GM12878 (cell line): ENCODE measurements at regions not wholly inside any gene's neighbourhood (a gene's known extent, or its start where the extent isn't known, plus 50 kb on each side); places are given as distances from the start of the nearest gene placed in this dataset.

Source experiments
- ATAC-seq: fragments of 200-7000 bp; cut with Tn5 transposase; 3 replicates; pipeline ENCODE4 v1.9.1; 2020; ENCODE audit warnings: mild to moderate bottlenecking, moderate library complexity
- BruUV-seq: library from RNA; stranded (reverse); fragments of 400-500 nt; replicated peaks from 2 replicates; lab custom pipeline; 2021; lab: Mats Ljungman, UMichigan
- CTCF ChIA-PET: fragments of 300-600 bp; sonication (Branson Sonifier 250); formaldehyde crosslinking; extraction: SDS; loops from one replicate; lab custom pipeline; 2021; ENCODE audit warnings: inconsistent platforms; lab: Yijun Ruan, JAX
- POLR2A ChIA-PET: fragments of 350-600 bp; formaldehyde crosslinking; extraction: SDS; loops from one replicate; lab custom pipeline; 2021; ENCODE audit warnings: inconsistent platforms; lab: Charles Lee
- RAD21 ChIA-PET: fragments of 300-600 bp; sonication (Branson Sonifier 250); formaldehyde crosslinking; loops from one replicate; lab custom pipeline; 2023; ENCODE audit warnings: antibody characterized with exemption; ENCODE audit not compliant: unreplicated experiment; lab: Charles Lee
- SMC1A ChIA-PET: fragments of 300-600 bp; sonication (Branson Sonifier 250); formaldehyde crosslinking; loops from one replicate; lab custom pipeline; 2023; ENCODE audit not compliant: unreplicated experiment, uncharacterized antibody; lab: Charles Lee
- DNase-seq: peaks from one replicate; pipeline ENCODE4 v3.0.0-alpha.2; 2011; ENCODE audit warnings: low read depth, low spot score
- FAIRE-seq: peaks from 3 replicates; lab custom pipeline; 2011; peaks lifted over from hg19 to GRCh38; lab: Jason Lieb, UNC
- H2AFZ ChIP-seq: 2 replicates; pipeline ENCODE4 v1.6.0; 2011; ENCODE audit warnings: low read depth, low read length, control low read depth; ENCODE audit not compliant: control insufficient read depth
- H3K27ac ChIP-seq: 2 replicates; pipeline ENCODE4 v1.5.1; 2011; ENCODE audit warnings: control low read depth; ENCODE audit not compliant: control insufficient read depth, insufficient read depth
- H3K27me3 ChIP-seq, 2 experiments: replicated peaks in 1 of 2; 2 replicates each; pipeline versions ENCODE4 v1.6.0 to v1.6.1; 2011; ENCODE audit warnings: low read length in 1 of 2; ENCODE audit not compliant: control insufficient read depth in 2 of 2, insufficient read depth in 2 of 2
- H3K36me3 ChIP-seq, 2 experiments: 2 replicates each; pipeline ENCODE4 v1.5.1; 2011; ENCODE audit warnings: low read length in 1 of 2; ENCODE audit not compliant: control insufficient read depth in 2 of 2, insufficient read depth in 2 of 2
- H3K4me1 ChIP-seq: 2 replicates; pipeline ENCODE4 v1.6.1; 2011; ENCODE audit warnings: mild to moderate bottlenecking, low read length, moderate library complexity, mixed read lengths; ENCODE audit not compliant: control insufficient read depth, insufficient read depth
- H3K4me2 ChIP-seq: 2 replicates; pipeline ENCODE4 v1.6.0; 2011; ENCODE audit warnings: control low read depth; ENCODE audit not compliant: control insufficient read depth, insufficient read depth
- H3K4me3 ChIP-seq: fragments of 200-600 bp; sonication (generic); 2 replicates; pipeline ENCODE4 v1.5.1; 2016
- H3K79me2 ChIP-seq: 2 replicates; pipeline ENCODE4 v1.6.0; 2011; ENCODE audit warnings: low read length; ENCODE audit not compliant: control insufficient read depth, insufficient read depth
- H3K9ac ChIP-seq: 2 replicates; pipeline ENCODE4 v1.8.0; 2011; ENCODE audit warnings: low read length, control low read depth, mixed read lengths; ENCODE audit not compliant: control insufficient read depth, insufficient read depth
- H3K9me3 ChIP-seq: replicated peaks from 3 replicates; pipeline ENCODE4 v1.5.1; 2011; ENCODE audit warnings: mild to moderate bottlenecking, low read length; ENCODE audit not compliant: control insufficient read depth, insufficient read depth
- H4K20me1 ChIP-seq: 2 replicates; pipeline ENCODE4 v1.6.0; 2011; ENCODE audit not compliant: control insufficient read depth, insufficient read depth
- E2F8 ChIP-seq: fragments of 450-650 bp; IDR thresholded peaks from 2 replicates; pipeline ENCODE4 v1.6.1; 2018; ENCODE audit warnings: mild to moderate bottlenecking, low read depth, moderate library complexity; ENCODE audit not compliant: partially characterized antibody
- EZH2 ChIP-seq: IDR thresholded peaks from 2 replicates; pipeline ENCODE4 v1.6.1; 2012; ENCODE audit warnings: low read depth, mild to moderate bottlenecking, control low read depth, inconsistent platforms, low read length, borderline replicate concordance; ENCODE audit not compliant: control insufficient read depth
- POLR2AphosphoS2 ChIP-seq: IDR thresholded peaks from 2 replicates; pipeline ENCODE4 v1.6.1; 2011; ENCODE audit warnings: low read depth, mild to moderate bottlenecking, low read length, improper control_type of control experiment, moderate library complexity
- RBBP5 ChIP-seq: fragments of 200-600 bp; sonication (generic); conservative IDR thresholded peaks from 2 replicates; pipeline ENCODE4 v1.6.1; 2016
- SP1 ChIP-seq: IDR thresholded peaks from one replicate; pipeline ENCODE4 v1.6.1; 2011; ENCODE audit warnings: low read depth, low read length
- SPI1 ChIP-seq: IDR thresholded peaks from 2 replicates; pipeline ENCODE4 v1.6.1; 2011; ENCODE audit warnings: low read depth, mild to moderate bottlenecking, low read length, moderate library complexity, borderline replicate concordance; ENCODE audit not compliant: insufficient read depth
- SREBF2 ChIP-seq: IDR thresholded peaks from 2 replicates; pipeline ENCODE4 v1.6.1; 2012; ENCODE audit warnings: mild to moderate bottlenecking, low read length
- ZBED1 ChIP-seq: IDR thresholded peaks from 2 replicates; pipeline ENCODE4 v1.6.1; 2016; ENCODE audit warnings: borderline replicate concordance
- in situ Hi-C: fragments of 300-500 bp; cut with MboI; formaldehyde crosslinking; loops from 9 replicates; pipeline ENCODE4 v1.14.3; 2018; ENCODE audit warnings: mixed read lengths
- intact Hi-C: fragments of 100-400 bp; cut with micrococcal nuclease; formaldehyde crosslinking; loops from one replicate; pipeline ENCODE4 v1.14.2; 2022; ENCODE audit not compliant: unreplicated experiment

GRCh38 chr7:25459057-25459456 is 230.8 kb upstream of the NPVF start:
- no peak overlapping the region for H3K27ac ChIP-seq
- H3K9me3 ChIP-seq = no peaks in the 10 kb centered on the region
- H3K79me2 ChIP-seq = no peaks in the 10 kb centered on the region
- FAIRE-seq (no peak), DNase-seq (no peak), ATAC-seq (no peak)
- ChIA-PET SMC1A (interaction anchor here (2.6 kb wide), 1 partner anchor 10 kb away, joined by 7 read pairs; no protein-coding TSS in a partner anchor), RAD21 (no interaction called here), POLR2A (interaction anchor here (0.6 kb wide), 1 partner anchor 34 kb away, joined by 5 read pairs; no protein-coding TSS in a partner anchor), CTCF (interaction anchor here (1.2 kb wide), 1 partner anchor 107 kb away, joined by 4 read pairs; no protein-coding TSS in a partner anchor)
- no TSS peak for BruUV-seq
- intact Hi-C loops (no loop called here), in situ Hi-C loops (no loop called here)
- H3K4me2 ChIP-seq = no peak overlapping the region
- no peak overlapping the region for H2AFZ ChIP-seq
- TF ChIP-seq SP1 (no peak), ZBED1 (no peak), E2F8 (no peak), EZH2 (no peak), RBBP5 (no peak), POLR2AphosphoS2 (no peak), SPI1 (no peak), SREBF2 (no peak)
- 0 out of 4 replicates have a peak, but pooled peaks cover 0 to 2% of the 10 kb centered on the region in 2 experiments for H3K27me3 ChIP-seq
- no peaks in the 10 kb centered on the region for H3K36me3 ChIP-seq
- H3K4me3 ChIP-seq = no peak overlapping the region
- no peak overlapping the region for H3K9ac ChIP-seq
- no peaks in the 10 kb centered on the region for H3K4me1 ChIP-seq
- no peaks in the 10 kb centered on the region for H4K20me1 ChIP-seq
